Stimulated activated naive CD4-positive, alpha-beta T cell treated with Interleukin-2 at 50 U/mL for 16 hours (primary cell): ENCODE measurements at regions not wholly inside any gene's neighbourhood (a gene's known extent, or its start where the extent isn't known, plus 50 kb on each side); places are given as distances from the start of the nearest gene placed in this dataset.

Experiments
- DNase-seq: peaks from one replicate; lab custom pipeline; 2025; lab: John Stamatoyannopoulos, UW

GRCh38 chr6:150651808-150652470 lies 52.3 kb downstream of the PLEKHG1 start:
- no peak for DNase-seq

GRCh38 chr6:150652848-150653613 lies 53.3 kb downstream of the PLEKHG1 start:
- no peak for DNase-seq

- DNase-seq = no peak
Measured at GRCh38 chr6:150654608-150655007, 54.9 kb downstream of the PLEKHG1 start.

GRCh38 chr6:150656156-150656555 lies 56.5 kb downstream of the PLEKHG1 start:
- no peak for DNase-seq

GRCh38 chr6:150658421-150658820 lies 58.7 kb downstream of the PLEKHG1 start:
- DNase-seq = no peak

- DNase-seq = no peak
Measured at GRCh38 chr6:150659046-150659763, 59.5 kb downstream of the PLEKHG1 start.

- no peak for DNase-seq
Measured at GRCh38 chr6:150661216-150662007, 61.7 kb downstream of the PLEKHG1 start.

- DNase-seq = no peak
Measured at GRCh38 chr6:150662814-150663213, 63.1 kb downstream of the PLEKHG1 start.

GRCh38 chr6:150664091-150664490 lies 64.4 kb downstream of the PLEKHG1 start:
- DNase-seq = no peak

- DNase-seq = no peak
Measured at GRCh38 chr6:150666071-150666470, 66.4 kb downstream of the PLEKHG1 start.

- DNase-seq = no peak
Measured at GRCh38 chr6:150667359-150667758, 67.7 kb downstream of the PLEKHG1 start.

- DNase-seq = no peak
Measured at GRCh38 chr6:150667977-150668716, 68.5 kb downstream of the PLEKHG1 start.

- no peak for DNase-seq
Measured at GRCh38 chr6:150668900-150669302, 69.2 kb downstream of the PLEKHG1 start.

- no peak for DNase-seq
Measured at GRCh38 chr6:150670311-150670710, 70.6 kb downstream of the PLEKHG1 start.

GRCh38 chr6:150672800-150673199 lies 73.1 kb downstream of the PLEKHG1 start:
- DNase-seq = no peak

GRCh38 chr6:150673720-150674346 lies 74.1 kb downstream of the PLEKHG1 start:
- DNase-seq = no peak

- DNase-seq = no peak
Measured at GRCh38 chr6:150676344-150676743, 76.7 kb downstream of the PLEKHG1 start.

GRCh38 chr6:150676772-150677171 lies 77.1 kb downstream of the PLEKHG1 start:
- DNase-seq = no peak

- DNase-seq = no peak
Measured at GRCh38 chr6:150680510-150680909, 80.8 kb downstream of the PLEKHG1 start.

GRCh38 chr6:150681578-150682395 lies 82.1 kb downstream of the PLEKHG1 start:
- DNase-seq = no peak
